ENCODE measurements at regions not wholly inside any gene's neighbourhood (a gene's known extent, or its start where the extent isn't known, plus 50 kb on each side); places are given as distances from the start of the nearest gene placed in this dataset.

DNA sequence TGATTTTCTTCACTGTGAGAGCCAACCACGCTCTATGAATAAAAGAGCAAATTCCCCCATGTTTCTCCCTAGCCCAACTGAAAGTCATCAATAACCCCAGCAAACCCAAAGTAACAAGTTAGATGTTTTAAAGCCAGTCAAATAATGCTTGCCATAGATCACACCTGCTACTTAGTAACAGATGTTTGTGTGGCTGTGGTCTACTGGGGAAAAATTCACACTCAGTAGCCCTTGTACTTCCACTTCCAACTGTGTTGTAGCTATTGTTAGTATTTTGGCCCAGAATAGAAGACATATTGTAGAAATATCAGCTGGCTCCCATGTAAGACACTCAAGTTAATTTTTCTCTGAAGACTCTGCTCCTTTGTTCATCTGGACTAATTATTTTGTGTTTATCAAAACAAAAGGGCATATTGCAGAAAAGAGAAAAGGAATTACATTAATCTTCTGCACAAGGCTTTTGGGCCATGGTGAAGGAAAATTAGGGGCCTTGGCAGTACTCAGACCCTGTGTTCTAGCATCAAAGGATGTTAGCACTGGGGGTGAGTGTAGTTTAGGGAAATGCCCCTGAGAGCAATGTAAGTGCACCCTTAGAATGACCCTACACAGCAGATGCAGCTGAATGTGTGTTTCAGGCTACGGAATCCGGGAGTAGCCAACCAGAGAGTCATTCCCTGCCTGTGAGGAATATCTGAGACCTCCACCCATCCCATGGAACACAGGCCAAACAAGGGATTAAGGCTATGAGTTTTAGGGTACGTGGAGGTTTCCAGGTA lies 521.9 kb downstream of the EPHA4 start:
- DNase-seq (ENCODE audit: low spot score): no peak

DNA sequence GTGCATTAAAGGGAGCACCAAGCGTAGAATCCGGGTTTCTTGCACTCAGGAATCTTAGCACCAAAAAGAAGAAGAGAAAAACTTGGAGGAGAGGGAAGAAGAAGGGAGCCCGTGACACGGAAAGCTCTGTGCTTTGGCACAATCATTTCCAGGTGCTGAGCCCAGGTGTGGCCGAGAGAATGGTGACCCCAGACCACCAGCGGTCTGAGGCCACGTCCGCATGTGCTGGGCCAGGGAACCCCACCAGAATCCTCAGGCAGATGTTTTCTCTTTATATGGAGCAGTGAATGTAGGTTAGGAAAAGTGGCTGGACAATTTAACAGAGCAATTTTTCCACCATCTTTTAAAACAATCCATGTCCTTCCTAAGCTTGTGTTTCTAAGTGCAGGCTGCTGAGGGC lies 520.9 kb downstream of the EPHA4 start:
- DNase-seq (ENCODE audit: low spot score): no peak

DNA sequence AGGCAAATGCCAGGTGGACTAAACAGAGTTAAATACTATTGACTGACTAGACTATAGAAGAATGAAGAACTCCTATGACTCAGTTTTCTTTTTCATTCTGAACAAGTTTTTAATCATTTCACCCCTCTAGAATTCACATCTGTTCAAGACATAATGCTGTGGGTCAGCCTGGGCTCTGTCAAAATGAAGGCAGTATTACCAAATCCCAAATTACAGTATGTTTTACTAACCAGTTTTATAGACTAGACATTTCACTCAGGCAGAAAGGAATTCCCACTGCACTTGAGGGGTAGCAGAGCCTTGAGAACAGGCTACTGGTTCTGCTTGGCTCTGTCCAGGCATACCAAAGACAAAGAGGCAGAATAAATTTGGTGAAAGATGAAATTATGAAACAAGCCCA lies 511.7 kb downstream of the EPHA4 start:
- DNase-seq (ENCODE audit: low spot score): no peak

DNA sequence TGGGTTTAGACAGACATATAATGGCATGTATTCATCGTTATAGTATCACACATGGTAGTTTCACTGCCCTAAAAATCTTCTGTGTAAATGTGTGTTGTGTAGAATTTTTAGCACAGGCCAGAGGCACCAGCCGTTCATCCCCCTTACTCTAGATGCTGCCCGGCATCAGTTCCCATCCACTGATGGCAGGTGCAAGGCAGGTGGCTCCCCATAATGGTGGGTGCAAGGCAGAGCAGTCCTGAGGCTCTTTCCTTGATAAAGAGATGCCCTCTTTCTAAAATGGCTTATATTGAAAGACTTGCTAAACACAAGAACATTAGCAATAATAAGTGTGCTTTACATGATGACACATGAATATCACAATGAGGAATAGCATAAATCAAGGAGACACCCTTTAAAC lies 508.5 kb downstream of the EPHA4 start:
- no peak for DNase-seq (ENCODE audit: low spot score)

DNA sequence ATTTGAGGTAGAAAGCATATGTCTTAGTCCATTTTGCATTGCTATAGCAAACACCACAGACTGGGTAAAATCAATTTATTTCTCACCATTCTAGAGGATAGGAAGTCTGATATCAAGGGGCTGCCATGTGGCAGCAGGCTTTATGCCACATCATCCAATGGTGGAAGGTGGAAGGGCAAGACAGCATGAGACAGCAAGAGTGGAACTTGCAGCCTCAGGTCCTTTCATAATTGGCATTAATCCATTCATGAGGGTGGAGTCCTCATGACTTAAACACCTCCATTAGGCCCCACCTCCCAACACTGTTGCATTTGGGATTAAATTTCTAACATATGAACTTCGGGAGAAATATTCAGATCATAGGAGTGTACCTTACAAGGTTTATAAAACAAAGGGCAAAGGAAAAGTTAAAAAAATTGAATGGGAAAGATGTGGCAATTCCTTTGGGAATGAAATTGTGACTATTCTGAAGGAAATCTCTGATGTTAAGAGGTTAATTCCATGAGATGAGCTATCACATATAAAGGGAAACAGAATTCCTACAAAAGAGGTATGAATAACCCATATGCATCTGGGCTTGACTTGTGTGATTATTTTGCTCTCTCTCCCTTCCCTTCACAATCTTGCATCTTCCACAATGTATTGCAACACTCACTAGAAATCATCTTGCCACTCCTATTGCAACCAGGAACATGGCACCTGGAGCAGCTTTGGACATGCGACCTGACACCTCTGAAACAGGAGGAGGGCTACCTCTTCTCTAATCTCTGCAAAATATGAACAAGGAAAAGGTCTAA lies 507.8 kb downstream of the EPHA4 start:
- no peak for DNase-seq (ENCODE audit: low spot score)

DNA sequence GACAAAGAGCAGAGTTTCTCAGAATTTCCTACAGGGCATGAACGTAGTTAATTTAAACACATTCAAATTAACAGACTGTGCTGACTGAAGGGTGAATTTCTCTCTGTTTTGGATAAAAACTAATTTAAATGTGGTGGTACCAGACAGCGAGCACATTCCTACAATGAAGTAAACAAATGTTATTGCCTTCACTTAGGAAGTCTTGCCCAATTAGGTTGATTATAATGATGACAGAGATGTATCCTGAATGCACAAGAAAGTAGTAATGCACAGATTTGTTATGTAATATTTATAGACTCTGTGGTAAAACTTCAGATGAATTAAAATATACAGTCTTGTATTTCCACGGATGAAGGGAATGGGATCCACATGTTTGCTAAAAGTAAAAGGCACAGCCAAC lies 507.2 kb downstream of the EPHA4 start:
- DNase-seq (ENCODE audit: low spot score): no peak

DNA sequence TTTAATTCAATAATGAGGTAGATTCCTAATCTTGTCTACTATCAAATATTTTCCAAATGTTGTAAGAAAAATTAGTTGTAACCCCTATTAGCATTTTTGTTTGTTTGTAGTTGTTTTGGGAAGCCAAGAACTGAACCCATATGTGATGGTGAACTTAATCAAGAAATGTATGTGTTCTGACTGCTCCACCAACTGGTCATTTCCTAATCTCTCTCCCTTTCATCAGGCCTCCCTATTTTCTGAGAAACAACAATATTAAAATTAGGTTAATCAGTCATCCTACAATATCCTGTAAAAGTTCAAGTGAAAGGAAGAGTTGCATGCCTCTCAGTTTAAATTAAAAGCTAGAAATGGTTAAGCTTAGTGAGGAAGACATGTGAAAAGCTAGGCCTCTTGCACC lies 504.0 kb downstream of the EPHA4 start:
- DNase-seq (ENCODE audit: low spot score): no peak

DNA sequence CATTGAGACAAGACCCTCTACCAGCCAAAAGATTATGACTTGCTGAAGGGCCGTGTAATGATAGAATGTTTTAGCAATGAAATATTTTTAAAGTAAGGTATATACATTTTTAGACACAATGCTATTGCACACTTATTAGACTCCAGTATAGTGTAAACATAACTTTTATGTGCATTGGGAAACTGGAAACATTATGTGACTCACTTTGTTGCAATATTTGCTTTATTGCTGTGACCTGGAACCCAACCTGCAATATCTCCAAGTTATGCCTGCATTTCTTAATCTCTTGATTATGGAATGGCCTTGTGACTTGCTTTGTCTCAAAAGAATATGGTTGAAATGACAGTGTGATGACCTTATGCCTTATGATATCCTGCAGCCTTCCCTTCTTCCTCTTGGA lies 502.0 kb downstream of the EPHA4 start:
- DNase-seq (ENCODE audit: low spot score): no peak

- DNase-seq (ENCODE audit: low spot score): no peak
These were observed 498.6 kb downstream of the EPHA4 start for GRCh38 chr2:221073326-221074049.

DNA sequence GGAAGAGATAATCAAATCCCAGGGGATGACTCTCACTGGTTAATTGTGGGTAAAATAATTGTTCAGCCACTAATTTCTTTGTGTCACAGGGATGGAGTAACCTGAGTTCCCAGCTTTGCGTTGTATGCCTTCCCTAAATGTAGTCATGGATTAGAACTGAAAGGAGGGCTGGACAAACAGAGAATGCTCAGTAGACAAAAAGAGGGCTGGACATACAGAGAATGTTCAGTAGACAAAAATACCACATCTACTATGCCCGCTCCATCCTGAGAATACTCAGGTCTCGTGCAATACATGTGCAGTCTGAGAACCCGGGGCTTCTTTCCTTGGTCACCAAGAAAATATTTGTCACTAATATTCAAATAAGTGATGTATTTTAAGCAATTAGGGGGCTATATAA lies 497.9 kb downstream of the EPHA4 start:
- no peak for DNase-seq (ENCODE audit: low spot score)

- no peak for DNase-seq (ENCODE audit: low spot score)
These were observed 496.9 kb downstream of the EPHA4 start for GRCh38 chr2:221075203-221075602.

- DNase-seq (ENCODE audit: low spot score): no peak
These were observed 494.9 kb downstream of the EPHA4 start for GRCh38 chr2:221077251-221077650.

- no peak for DNase-seq (ENCODE audit: low spot score)
These were observed 494.3 kb downstream of the EPHA4 start for GRCh38 chr2:221077799-221078198.

GRCh38 chr2:221085341-221085900 lies 486.7 kb downstream of the EPHA4 start:
- no peak for DNase-seq (ENCODE audit: low spot score)

DNA sequence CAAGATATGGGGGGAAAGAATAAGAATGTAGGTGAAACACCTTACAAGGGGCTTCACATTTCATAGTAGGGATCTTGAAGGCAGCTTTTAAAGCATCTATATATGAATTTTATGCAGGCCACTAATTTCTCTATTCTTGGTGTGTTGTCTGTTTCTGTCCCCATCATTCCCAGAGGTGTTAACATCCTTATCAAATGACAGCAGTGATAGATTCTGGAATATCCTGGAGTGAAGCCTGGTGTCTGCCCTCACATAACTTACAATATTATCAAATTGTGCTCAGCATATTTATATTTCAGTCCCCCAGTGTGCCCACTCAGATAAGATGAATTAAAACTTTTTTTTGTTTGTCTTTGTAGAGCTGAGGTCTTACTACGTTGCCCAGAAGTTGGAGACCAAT lies 486.2 kb downstream of the EPHA4 start:
- no peak for DNase-seq (ENCODE audit: low spot score)

GRCh38 chr2:221087779-221088178 lies 484.3 kb downstream of the EPHA4 start:
- no peak for DNase-seq (ENCODE audit: low spot score)

DNA sequence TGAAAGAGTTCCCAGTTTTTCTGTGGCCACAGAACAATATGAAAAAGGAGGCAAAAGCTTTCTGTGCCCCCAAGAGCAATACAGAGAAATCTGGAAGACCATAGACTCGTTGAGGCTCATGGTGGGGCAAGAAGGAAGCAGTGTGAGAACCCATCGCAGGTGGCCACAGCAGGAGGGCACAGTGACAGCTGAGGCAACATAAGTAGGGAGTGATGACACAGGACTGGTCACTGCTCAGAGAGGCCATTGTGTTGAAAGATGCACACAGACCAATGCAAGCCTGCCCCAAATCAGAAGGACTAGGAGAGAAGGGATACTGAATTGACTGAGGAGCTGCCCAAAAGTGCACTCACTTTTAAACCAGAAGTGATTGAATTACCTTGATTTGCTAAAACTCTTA lies 483.6 kb downstream of the EPHA4 start:
- DNase-seq (ENCODE audit: low spot score): no peak

DNA sequence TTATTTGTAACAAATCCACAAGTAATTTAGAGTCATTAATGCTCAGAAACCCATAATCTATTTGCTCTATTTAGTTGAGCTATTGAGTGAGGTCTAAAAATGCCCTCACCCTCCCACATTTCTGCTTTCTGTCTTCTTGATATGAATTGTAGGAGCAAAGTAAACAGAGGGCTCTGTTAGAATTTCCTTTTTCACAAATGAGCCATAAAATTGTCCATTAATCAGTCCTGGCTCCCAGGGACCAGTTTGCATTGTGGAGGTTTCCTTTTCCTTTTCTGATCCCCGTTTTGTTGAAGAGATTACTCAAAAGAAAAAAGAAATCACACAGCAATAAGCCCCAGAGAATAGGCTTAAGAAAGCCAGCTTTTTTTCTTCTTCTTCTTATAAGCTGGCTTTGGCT lies 476.7 kb downstream of the EPHA4 start:
- no peak for DNase-seq (ENCODE audit: low spot score)

DNA sequence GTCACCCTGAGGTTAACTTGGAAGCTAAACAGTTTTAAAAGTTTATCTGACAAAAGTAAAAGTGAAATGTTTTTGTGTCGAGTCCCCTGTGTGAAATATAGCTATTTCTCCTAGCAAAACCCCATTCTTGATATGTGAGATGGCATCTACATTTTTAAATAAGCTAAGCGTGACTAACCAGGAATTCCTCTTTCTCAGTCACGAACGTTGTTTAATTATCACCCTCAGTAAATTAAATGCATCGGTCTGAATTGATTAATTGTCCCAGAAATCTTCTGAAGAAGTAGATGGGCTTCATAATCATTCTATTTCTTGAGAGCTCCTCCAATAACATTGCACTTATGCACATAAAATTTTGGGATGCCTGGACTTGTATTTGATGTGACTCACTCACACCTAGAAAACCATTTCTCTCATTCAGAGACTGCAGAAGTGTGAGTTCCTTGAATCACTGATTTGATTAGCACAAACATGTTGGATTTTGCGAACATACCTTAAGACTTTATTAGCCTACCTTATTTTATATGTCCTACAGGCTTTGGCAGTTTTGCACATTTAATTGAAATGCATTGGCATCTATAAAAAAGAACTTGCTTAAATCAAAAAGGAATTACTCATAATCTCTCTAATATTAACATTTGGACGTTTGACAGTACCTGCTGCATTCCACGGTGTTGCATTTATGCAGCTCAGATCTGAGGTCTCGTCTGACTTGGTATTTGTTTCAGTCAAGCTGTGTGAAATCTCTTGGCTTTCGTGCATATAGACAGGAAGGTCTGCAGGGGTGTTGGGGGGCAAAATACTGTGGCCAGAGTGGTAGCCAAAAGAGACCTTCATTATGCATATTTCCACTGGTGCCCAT lies 475.2 kb downstream of the EPHA4 start:
- DNase-seq (ENCODE audit: low spot score): no peak

- no peak for DNase-seq (ENCODE audit: low spot score)
These were observed 474.6 kb downstream of the EPHA4 start for GRCh38 chr2:221097568-221097915.

GRCh38 chr2:221097949-221098348 lies 474.2 kb downstream of the EPHA4 start:
- no peak for DNase-seq (ENCODE audit: low spot score)
